GM19023 (cell line): ENCODE measurements at regions not wholly inside any gene's neighbourhood (a gene's known extent, or its start where the extent isn't known, plus 50 kb on each side); places are given as distances from the start of the nearest gene placed in this dataset.

Experiments
- ATAC-seq: cut with Tn5 transposase; IDR thresholded peaks from one replicate; pipeline ENCODE4 v1.9.1; 2021; ENCODE audit warnings: mild to moderate bottlenecking, moderate library complexity; ENCODE audit not compliant: unreplicated experiment

- ATAC-seq = no peak
These were observed 287.4 kb downstream of the MBD2 start for GRCh38 chr18:53937037-53937436.

GRCh38 chr18:53935803-53936202 is 288.7 kb downstream of the MBD2 start:
- ATAC-seq = no peak

GRCh38 chr18:53935399-53935798 is 289.1 kb downstream of the MBD2 start:
- ATAC-seq = no peak

- ATAC-seq = no peak
These were observed 304.0 kb downstream of the MBD2 start for GRCh38 chr18:53920312-53921075.

- ATAC-seq = no peak
These were observed 306.4 kb downstream of the MBD2 start for GRCh38 chr18:53918091-53918490.

- no peak for ATAC-seq
These were observed 313.3 kb downstream of the MBD2 start for GRCh38 chr18:53911200-53911599.

GRCh38 chr18:53909668-53910067 is 314.8 kb downstream of the MBD2 start:
- no peak for ATAC-seq

- ATAC-seq = no peak
These were observed 316.5 kb downstream of the MBD2 start for GRCh38 chr18:53907921-53908320.

- no peak for ATAC-seq
These were observed 317.8 kb downstream of the MBD2 start for GRCh38 chr18:53906681-53907080.

GRCh38 chr18:53894675-53895442 is 329.6 kb downstream of the MBD2 start:
- ATAC-seq = no peak

- no peak for ATAC-seq
These were observed 337.0 kb downstream of the MBD2 start for GRCh38 chr18:53887447-53887846.

GRCh38 chr18:53886058-53886457 is 338.4 kb downstream of the MBD2 start:
- ATAC-seq = no peak

GRCh38 chr18:53883771-53884170 is 340.7 kb downstream of the MBD2 start:
- no peak for ATAC-seq

GRCh38 chr18:53874103-53874502 is 350.4 kb downstream of the MBD2 start:
- ATAC-seq = no peak

GRCh38 chr18:53864770-53865169 is 359.7 kb downstream of the MBD2 start:
- ATAC-seq = no peak

GRCh38 chr18:53862921-53863320 is 361.5 kb downstream of the MBD2 start:
- ATAC-seq = no peak

GRCh38 chr18:53861185-53861584 is 363.3 kb downstream of the MBD2 start:
- ATAC-seq = no peak

- ATAC-seq = no peak
These were observed 364.7 kb downstream of the MBD2 start for GRCh38 chr18:53859764-53860163.

- ATAC-seq = no peak
These were observed 373.6 kb downstream of the MBD2 start for GRCh38 chr18:53850902-53851301.

GRCh38 chr18:53843763-53844162 is 380.7 kb downstream of the MBD2 start:
- ATAC-seq = no peak

- no peak for ATAC-seq
These were observed 381.2 kb downstream of the MBD2 start for GRCh38 chr18:53843113-53843760.

GRCh38 chr18:53838746-53839145 is 385.7 kb downstream of the MBD2 start:
- no peak for ATAC-seq
